ACHN (cell line): ENCODE measurements at regions not wholly inside any gene's neighbourhood (a gene's known extent, or its start where the extent isn't known, plus 50 kb on each side); places are given as distances from the start of the nearest gene placed in this dataset.

Source experiments
- DNase-seq: peaks from one replicate; pipeline ENCODE4 v3.0.0-alpha.2; 2015
- in situ Hi-C: cut with HindIII; loops from 2 replicates; pipeline ENCODE4 v1.10.0; 2017; ENCODE audit warnings: low sequenced_read_pairs, low pct_ligation_motif_present, low pct_unique_long_range_greater_than_20kb

DNA sequence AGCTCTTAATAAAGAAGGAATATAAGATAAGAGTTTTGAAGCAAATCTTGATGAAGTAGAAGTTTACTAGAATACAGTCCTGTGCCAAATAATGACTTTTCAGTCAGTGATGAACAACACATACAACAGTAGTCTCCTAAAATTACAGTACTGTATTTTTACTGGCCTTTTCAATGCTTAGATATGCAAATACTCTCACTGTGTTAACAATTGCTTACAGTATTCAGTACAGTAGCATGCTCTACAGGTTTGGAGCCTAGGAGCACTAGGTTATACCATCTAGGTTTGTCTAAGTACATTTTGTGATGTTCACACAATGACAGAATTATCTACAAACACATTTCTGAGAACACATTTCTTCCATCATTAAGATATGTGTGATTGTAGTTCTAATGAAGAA, 316.7 kb upstream of the KLHL1 start:
- in situ Hi-C loops: no loop called here

DNA sequence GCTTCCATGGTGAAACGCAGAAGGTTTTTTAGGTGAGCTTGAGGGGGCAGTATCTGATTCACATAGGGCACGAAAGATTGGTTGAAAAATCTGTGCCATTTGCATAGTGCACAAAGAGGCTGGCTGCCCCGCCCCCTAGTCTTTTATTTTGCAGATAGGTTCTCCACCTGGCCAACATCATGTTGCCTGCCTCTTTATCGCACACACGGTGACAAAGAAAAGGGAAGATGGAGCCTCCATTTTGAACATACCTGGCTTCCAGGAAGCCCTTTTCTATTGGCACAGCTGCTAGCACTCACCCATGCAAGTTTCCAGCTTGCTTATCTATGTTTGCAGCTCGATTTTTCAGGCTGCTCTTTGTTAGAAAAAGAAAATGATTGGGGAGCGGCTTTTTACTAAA, 316.2 kb upstream of the KLHL1 start:
- in situ Hi-C loops: no loop called here
- DNase-seq: no peak

More for the DNA sequence above, 316.7 kb upstream of the KLHL1 start:
- no peak for DNase-seq

DNA sequence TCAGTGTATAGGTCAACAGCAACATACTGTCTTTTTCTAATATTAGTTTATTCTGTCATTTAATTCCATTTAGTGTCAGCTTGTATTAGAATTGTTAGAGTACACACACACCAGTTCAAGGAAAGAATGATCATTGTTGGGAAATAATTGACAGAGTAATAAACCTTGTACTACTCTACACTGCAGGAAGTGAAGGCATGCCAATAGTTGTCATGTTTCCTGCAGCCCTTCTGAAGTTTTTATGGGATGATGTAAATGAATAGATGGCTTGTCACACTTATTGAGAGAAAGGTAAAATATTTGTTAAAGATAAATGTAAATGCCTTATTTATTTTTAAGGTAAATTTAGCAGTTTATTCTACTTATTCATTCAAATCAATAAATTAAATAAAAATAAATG, 306.9 kb upstream of the KLHL1 start:
- in situ Hi-C loops: no loop called here
- no peak for DNase-seq

DNA sequence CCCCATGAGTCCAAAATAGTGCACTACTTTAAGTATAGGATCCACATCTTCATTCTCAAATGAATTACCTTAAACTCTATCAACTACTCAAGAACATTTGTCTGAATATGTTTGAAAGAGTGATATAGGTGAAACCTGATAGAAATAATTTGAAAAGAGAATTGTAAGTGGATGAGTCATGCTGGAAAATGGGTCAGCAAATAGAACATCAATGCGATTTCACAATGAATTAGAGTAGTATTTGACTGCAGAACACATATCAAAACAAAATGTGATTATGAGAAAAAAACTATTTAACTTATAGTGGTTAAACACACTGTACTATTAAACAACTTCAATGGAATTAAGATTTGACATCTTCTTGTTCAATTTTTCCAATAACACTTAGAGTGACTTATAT, 300.6 kb upstream of the KLHL1 start:
- in situ Hi-C loops: no loop called here
- DNase-seq: no peak

DNA sequence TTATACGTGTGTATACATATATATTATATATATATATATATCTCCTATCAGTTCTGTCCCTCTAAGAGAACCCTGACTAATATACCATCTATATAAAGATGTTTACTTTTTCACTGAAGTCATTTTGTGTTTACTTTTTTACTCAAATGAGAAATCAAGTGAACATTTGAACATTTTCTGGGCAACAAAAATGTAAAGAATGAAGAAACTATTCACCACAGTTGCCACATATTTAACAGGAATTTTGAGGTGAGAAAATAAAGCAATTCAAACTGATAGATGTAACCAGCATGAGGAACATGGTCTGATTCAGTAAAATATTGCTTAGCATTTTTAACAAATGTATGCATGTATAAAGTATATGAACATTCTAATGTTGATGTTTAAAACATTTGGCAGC, 299.2 kb upstream of the KLHL1 start:
- DNase-seq: peak; percentile 1
- in situ Hi-C loops: no loop called here

DNA sequence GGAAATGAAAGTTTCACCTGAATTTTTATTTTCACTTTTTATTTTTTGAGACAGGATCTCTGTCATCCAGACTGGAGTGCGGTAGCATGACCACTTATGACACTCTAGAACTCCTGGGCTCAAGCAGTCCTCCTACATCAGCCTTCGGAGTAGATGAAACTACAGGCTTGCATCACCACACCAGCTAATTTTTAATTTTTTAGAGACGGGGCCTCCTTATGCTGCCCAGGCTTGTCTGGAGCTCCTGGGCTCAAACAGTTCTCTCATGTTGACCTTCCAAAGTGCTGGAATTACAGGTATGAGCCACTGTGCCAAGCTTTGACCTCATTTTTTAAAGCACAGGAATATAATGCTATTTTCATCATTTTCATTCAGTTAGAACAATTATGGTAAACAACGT, 297.0 kb upstream of the KLHL1 start:
- in situ Hi-C loops: no loop called here
- DNase-seq: no peak

DNA sequence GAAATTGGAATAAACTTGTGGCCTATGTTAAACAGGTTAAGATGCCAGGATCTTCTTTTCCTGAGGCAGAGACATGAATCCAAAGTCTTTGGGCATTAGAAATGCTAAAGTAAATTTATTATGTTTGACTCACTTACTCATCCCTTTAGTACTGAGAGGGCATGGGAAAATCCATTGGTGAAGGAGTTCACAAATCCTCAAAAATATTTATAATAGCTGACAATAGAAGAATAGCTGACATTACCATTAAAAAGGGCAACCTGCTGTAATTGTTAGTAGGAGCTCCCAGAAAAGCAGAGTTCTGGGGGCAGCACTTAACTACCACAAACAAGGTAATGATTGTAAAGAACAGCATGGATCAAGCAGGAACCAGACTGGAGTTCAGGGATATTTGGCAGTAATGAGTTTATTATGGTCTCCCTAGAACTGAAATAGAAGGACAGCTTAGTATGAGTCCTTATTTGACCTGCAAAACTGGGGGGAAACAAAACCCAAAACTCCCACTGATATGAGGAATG, 285.8 kb upstream of the KLHL1 start:
- in situ Hi-C loops: no loop called here
- DNase-seq: no peak

DNA sequence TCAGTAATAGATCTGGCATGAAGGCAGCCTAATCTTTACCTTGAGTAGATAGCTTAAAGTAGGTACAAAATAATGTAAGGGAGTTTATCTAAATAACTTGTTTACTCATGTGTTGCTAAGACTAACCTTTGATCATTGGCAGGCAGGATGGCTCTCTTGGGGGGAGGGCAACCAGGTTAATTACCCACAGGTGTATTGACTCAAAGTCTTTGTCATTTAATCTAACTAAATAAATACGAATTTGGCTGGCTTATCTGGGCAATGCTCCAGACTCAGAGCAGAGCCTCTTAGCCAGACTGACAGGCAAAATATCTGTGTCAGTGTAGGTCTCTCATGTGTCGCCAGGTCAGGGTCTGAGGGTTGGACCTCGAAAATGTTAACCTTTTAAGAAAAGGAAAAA, 283.4 kb upstream of the KLHL1 start:
- DNase-seq: no peak
- in situ Hi-C loops: no loop called here

DNA sequence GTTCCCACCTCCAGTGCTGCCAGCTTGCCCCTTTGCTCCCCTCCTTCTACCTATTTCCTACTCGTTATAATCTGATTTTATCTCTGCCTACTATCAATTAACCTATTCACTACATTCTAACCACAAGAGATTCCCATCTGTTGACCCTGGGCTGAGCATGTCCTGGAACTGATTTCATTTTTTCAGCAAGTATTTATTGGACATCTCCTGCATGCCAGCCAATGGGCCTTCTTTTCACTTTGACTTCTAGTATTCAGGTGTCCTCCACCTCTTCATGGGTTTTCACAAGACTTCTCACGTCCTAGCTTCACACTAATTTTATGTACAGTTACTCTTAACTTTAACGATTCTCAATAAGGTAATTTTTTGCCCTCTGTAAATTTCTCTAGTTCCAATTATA, 282.7 kb upstream of the KLHL1 start:
- DNase-seq: no peak
- in situ Hi-C loops: no loop called here

DNA sequence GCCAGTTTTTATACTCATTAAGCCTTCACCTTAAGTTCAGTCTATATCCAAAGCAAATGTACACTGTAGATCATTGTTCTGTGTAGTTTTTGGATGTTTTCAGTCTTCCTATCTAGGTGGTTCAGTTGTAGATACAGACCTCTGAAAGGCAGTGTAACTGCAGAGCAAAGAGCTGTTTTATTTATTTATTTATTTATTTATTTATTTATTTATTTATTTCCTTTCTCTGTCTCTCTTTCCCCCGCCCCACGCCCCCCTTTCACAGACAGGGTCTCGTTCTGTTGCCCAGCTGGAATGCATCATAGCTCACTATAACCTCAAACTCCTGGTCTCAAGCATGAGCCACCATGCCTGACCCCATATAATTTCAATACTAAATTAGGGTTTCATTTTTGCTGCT, 281.8 kb upstream of the KLHL1 start:
- no peak for DNase-seq
- in situ Hi-C loops: no loop called here

DNA sequence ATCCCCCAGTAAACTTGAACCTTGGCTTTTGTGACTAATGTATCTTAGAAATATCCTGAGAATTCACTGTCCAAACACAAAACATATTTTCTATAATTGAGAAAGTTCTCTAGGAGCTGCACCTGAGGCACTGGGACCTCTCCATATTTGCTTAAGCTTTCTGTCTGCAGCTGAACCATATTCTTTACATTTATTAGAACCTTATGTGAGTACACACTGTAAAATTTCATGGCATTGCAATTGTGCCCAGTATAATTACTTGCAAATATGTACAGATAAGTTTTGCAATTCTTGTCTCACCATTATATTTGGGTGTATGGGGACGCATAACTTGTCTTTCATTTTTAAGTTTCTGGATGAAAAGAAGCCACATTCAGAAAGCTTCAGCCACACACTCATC, 280.7 kb upstream of the KLHL1 start:
- no peak for DNase-seq
- in situ Hi-C loops: no loop called here

DNA sequence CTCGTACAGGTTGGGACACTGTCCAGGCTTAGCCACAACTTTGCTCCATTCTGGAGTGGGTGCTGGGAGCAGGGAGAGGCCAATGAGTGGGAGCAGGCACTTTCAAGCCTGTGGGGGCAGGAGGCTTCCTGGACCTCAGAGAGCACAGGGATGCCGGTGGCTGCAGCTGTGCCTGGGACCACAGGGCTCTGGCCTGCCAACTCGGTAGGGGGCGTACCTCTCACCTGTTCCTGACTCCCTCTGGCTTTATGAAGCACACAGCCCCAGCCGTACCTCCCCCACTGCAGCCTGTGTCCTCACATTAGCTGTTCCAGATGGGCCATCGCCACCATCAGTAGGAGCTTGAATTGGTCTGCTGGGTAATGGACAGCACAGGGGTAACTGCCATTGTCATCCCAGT, 278.7 kb upstream of the KLHL1 start:
- in situ Hi-C loops: no loop called here
- no peak for DNase-seq

DNA sequence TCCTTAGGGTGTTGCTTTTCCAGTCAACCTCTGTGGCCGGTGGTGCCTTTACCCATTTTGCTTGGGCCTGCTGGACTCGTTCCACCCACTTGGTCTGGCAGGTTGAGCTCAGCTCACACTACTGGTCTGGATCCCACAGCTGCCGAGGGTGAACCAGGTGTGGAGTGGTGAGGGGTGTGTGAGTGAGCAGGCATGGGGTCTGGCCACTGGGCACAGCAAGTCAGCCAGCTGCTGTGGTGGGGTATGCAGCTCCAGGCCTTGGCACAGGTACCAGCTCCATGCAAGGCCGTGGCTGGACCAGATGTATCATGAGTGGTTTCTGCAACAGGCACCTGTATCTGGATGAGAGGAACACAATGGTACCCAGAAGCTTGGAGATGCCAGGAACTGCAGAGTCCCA, 277.6 kb upstream of the KLHL1 start:
- in situ Hi-C loops: no loop called here
- DNase-seq: no peak

DNA sequence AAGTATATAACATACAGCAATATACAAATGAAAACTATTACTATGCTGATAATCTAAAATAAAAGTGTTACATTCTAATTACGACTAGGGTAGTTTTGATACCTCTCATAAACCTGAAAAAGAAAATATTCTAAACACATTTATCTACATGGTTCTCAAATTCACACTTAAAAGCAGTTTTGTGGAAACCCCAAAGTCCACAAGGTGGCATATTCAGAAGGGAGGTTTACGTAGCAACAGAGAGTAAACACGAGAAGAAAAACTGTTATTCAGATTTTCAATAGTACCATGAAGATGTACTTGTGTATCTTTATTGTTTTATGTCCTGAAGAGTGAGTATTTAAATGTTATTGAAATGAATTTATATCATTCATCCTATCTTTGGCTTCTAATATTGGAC, 275.9 kb upstream of the KLHL1 start:
- no peak for DNase-seq
- in situ Hi-C loops: no loop called here

DNA sequence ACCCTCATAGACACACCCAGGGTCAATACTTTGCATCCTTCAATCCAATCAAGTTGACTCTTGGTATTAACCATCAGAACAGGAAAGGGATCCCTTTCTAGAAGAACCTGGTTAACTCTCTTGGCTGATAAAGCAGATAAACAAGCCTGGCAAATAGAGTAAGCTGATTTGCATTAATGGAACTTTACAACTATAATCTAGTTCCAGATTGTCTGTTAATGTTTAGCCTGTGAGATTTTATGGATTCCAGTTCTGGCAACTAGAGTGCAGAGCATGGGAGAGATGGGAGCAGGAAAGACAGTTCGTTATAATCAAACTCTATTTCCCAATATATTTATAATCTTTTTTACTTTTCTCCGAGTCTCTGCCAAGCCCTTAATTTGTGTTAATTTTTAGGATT, 272.6 kb upstream of the KLHL1 start:
- in situ Hi-C loops: no loop called here
- DNase-seq: no peak

DNA sequence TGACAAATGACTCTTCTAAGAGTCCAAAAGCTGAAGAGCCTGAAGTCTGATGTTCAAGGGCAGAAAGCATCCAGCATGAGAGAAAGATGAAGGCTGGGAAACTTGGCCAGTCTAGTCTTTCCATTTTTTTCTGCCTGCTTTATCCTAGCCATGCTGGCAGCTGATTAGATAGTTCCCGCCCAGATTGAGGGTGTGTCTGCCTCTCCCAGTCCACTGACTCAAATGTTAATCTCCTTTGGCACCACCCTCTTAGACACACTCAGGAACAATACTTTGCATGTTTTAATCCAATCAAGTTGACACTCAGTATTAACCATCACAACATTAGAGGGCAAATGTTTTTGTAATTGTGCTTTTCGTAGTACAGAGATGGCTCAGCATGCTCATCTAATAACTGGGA, 267.5 kb upstream of the KLHL1 start:
- no peak for DNase-seq
- in situ Hi-C loops: no loop called here

DNA sequence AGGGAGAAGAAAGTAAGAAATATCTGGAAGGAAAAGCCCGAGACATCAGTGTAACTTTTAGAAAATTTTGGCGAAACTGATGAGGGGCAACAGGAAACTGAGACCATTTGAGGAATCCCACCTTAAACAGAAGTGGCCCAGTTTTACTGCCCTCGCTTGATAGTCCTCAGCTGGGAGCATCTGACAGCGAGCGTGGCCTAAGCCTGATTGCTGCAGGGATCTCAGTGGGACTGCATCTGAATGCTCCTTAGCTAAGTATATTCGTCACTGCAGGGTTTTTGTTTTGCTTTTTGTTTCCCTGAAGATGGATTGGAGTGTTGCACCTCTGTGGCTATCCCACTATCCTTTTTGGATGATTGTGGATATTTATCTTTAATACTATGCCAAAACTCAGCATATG, 262.7 kb upstream of the KLHL1 start:
- no peak for DNase-seq
- in situ Hi-C loops: no loop called here

DNA sequence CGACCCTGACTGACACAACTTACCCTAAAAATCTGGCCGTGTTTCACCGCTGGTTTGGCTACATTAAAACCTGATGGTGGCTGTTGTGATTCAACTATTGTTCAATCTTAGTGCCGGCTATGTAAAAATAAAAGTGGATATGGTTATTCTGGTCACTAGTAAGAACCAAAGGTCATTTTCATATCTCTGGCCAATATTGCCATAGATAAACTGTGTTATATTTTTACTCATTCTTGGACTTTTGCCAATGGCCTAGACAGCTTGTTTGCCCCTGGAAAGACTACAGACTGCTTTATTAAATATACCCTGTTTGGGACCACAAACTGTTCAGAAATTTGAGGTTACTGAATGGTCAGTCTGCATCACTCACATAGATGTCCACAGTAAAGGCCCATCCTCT, 258.5 kb upstream of the KLHL1 start:
- DNase-seq: no peak
- in situ Hi-C loops: no loop called here

DNA sequence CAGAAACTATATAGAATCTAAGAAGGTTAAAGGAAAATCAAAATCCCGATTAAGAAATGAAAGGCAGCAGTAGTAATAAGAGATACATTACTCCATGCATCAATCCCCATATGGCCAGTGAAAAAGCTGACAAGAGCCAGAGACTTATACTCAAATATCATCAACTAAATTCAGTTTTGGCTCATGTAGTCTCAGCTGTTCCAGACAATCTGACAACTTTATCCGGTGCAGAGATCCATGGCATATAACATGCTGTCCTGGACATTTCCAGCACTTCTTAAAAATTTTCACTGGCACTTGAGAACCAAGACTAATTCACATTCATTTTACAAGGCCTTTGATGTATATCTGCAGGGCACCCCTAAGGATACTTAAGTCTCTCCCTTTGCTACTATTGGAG, 255.7 kb upstream of the KLHL1 start:
- in situ Hi-C loops: no loop called here
- no peak for DNase-seq

DNA sequence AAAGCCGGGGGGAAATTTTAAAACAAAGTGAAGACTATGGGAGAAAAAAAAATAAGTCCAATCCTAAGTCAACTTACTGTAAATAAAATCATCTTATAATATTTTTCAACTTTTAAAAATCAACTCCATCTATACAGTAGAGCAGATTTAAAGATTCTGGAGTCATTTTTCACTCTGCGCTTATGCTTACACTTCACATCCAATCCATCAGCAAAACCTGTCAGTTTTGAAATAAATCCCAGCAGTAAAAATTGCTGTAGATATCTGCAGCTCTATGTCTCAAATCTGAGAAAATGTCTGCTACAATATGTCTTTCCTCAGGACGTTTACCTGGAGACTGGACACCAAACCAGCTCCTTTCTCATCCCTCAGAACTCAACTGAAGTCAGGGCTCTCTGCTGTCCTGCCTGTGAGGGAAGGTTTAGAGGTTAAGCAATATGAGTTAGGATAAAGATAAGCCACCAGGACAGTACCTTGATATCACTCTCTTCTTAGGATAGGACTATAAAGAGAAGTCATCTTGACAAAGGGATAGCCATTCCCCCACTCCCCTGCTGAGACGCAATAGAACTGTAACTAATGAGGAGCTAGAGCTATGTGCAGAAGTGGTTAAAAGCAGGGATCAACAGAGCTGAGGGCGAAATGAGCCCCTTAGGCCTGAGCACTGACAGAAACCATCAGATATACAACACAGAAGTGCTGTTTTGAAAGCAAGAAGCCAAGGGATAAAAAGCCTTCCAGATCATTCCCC, 254.7 kb upstream of the KLHL1 start:
- no peak for DNase-seq
- in situ Hi-C loops: no loop called here

DNA sequence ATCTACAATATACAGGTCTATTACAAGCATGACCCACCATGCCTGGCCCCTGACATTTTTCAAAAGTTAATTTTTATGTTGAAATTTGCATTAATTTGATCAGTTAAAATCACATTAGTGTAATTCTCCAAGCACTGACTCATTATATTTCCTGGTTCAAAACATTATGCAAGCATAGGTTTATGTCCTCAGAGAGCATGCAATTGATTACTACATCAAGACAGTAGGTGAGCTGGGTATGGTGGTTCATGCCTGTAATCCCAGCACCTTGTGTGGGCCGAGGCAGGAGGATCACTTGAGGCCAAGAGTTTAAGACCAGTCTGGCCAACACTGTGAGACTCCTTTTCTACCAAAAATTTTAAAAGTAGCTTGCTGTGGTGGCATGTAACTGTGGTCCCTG, 248.8 kb upstream of the KLHL1 start:
- in situ Hi-C loops: no loop called here
- no peak for DNase-seq
